Stimulated activated CD4-positive, alpha-beta T cell treated with anti-CD3 and anti-CD28 coated beads, TNF-alpha, amount 100 ng/mL, for 48 hours (primary cell): ENCODE measurements at regions not wholly inside any gene's neighbourhood (a gene's known extent, or its start where the extent isn't known, plus 50 kb on each side); places are given as distances from the start of the nearest gene placed in this dataset.

Experiments used
- DNase-seq, 3 donors: peaks; one replicate each; pipeline ENCODE4 v3.0.0-alpha.2; 2020; ENCODE audit warnings: low read depth in 3 of 3

GRCh38 chr1:67560580-67561255, 124.3 kb upstream of the GADD45A start:
- DNase-seq = no peak

GRCh38 chr1:67561704-67562113, 123.3 kb upstream of the GADD45A start:
- DNase-seq = peak; percentile 70 to 88 (median 83)

DNA sequence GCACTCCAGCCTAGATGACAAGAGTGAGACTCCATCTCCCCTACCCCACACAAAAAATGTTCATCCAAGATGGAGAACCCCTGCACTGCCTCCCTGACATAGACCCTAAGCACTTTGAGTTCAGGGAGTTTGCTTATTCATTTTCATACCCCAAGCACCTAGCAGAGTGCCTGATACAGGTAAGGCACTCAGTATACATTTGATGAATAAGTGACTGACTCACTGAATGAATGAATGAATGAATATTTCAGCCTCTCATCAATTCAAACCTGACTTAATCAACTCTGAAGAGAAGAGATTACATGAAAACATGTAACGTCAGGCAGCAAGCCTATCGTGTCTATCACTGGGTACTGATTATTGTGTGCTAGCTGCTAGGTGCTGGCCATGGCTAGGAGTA, 121.3 kb upstream of the GADD45A start:
- no peak for DNase-seq

DNA sequence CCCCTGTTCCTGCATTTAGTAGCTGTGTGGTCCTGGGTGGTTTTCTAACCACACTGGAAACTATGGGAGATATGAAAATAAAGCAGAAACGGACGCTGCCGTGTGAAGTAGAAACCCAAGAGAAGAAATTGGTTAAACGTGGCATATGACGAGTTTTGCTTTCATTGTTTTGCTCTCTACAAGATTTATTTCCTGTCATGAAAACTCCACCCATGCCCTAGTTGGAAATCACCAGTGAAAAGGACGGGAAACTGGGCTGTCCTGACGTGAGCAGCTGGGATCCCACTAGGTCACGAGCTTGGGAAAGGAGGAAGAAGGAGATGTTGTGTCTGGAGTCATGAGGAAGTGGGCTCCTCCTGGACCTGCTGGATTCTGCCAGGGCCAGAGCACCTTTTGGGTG, 120.8 kb upstream of the GADD45A start:
- DNase-seq = no peak

DNA sequence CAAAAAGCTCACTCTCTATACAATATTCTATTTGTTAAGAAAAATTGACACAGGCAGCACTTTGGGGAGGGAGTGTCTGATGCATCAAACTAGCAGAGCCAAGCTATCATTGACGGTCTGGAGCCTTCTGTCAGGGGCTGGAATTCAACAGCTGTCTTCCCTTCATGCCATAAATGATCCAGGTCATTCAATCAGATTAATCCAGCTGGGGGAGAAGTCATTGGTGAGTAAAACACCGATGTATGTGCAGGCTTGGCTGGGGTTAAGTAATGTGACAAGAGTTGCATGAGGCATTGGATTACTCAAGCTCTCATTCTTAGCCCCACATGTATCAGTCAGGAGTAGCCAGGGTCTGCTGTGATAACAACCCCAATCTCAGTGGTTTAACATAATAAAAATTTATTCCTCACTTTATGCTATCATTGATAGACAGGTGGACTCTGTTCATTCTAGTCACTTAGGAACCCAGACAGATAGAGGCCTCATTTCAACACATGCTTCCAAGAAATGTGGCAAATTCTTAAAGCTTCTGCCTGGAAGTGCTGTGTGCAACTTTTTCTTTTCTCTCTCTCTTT, 118.1 kb upstream of the GADD45A start:
- no peak for DNase-seq

GRCh38 chr1:67570486-67571143, 114.4 kb upstream of the GADD45A start:
- no peak for DNase-seq

- no peak for DNase-seq
Measured at GRCh38 chr1:67571406-67571805, 113.6 kb upstream of the GADD45A start.

DNA sequence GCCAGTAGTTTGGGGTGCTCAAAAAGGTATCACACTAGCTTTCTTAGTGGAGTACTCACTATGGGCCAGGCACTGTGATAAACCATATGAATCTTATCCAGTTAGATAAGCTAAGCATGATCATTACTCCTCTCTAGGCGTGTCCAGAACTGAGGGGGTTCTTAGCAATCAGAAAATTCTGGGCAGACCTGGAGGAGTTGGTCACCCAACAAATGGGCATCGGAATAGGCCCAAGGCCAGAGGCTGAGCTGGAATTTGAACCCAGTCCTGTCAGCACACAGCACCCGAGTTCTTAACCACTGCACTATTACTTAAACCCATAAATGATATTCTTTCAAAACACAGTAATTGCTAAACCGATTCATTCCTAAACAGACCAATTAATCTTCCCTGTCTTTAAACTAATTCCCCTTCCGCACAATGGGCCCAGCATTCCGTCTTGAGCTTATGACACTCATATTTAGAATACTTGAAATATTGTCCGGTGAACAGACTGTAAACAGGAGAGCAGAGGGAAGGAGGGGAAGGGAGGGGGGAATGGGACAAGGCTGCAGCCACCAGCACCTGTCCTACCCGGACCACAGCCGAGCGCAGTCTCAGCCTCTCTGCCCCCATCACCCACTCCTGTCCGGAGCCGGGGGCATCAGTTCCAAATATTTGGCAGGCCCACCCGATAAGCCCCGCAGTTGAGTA, 113.0 kb upstream of the GADD45A start:
- DNase-seq = no peak

GRCh38 chr1:67572594-67573221, 112.3 kb upstream of the GADD45A start:
- no peak for DNase-seq

GRCh38 chr1:67573311-67573872, 111.6 kb upstream of the GADD45A start:
- DNase-seq = no peak

- DNase-seq = no peak
Measured at GRCh38 chr1:67574221-67574620, 110.8 kb upstream of the GADD45A start.

DNA sequence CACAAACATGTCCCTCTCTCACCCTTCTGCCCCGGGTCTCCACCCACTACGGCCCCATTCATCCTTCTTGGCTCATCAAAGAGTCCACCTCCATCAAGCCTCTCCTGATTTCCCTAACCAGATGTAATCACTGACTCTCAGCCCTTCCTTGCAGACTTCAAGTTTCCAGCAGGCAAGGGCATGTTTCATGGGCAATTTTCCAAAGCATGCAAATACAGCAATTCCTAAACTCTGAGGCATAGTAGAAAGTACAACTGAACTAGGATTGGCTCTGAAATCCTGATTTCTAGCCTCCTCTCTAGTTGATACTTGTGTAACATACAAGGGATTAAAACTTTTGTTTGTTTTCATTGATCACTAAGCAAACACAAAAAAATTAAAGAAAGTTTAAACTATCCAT, 109.1 kb upstream of the GADD45A start:
- DNase-seq = no peak

GRCh38 chr1:67576474-67576873, 108.5 kb upstream of the GADD45A start:
- no peak for DNase-seq

GRCh38 chr1:67577646-67578045, 107.4 kb upstream of the GADD45A start:
- DNase-seq = no peak

- no peak for DNase-seq
Measured at GRCh38 chr1:67578397-67579020, 106.5 kb upstream of the GADD45A start.

DNA sequence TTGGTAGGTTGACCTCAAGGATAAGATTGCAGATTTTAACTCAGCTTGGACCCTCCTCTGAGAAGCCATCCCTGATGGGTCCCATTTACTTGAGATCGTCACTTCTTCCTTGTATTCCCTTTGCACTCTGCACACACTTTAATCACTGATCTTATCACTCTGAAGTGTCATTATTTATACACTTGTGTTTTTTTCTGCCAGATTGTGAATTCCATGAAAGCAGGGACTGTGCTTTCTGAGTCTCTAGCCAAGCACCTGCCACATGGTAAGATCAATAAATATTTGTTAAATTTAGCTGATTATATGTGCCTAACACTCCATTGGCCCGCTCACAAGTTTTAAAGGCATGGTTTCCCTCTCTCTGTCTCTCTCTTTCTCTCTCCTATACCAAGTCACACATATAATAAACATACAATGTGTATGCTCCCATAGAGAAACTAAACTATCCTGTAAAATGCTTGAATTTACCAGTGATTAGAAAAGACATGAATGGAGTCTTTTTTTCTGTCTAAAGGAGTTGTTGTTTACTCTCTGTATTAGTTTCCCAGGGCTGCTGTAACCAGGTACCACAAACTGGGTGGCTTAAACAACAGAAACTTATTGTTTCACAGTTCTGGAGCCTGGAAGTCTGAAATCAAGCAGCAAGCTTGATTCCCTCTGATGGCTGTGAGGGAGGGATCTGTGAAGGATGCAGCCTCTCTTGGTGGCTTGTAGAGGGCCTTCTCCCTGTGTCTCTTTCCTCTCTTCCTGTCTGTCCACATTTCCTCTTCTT, 105.2 kb upstream of the GADD45A start:
- DNase-seq = no peak

DNA sequence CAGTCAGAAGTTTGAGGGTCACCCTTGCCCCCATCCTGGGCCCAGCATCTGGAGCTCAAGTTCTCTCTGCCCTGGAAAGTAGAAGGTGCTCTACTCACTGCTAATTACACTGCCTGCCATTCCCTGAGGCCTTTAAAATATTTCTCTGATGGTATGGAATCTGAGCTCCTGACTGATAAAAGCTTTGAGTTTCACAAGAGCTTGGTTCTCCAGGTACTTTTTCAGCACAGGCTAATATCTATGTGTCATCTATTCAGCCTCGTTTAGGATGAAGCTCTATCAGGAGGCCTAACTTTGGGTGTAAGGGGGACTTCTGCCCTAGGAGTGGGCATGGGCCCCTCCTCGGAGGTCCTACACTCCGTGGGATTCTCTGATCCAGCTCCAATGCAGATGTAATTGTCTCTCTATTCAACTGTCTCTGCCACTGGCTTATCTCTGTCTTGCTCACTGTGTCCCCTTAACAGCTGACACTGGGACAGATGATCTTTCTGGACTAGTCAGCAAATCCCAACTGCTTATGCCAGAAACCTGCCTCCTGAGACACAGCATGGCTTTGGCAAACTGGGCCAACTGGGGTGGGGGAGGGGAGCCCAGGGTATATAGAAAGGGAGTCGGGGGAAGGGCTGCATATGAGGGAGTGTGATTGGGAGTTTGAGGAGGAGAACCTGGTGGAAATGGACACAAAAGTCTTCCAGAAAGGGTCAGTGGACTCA, 104.2 kb upstream of the GADD45A start:
- no peak for DNase-seq

- DNase-seq = no peak
Measured at GRCh38 chr1:67582625-67583461, 102.2 kb upstream of the GADD45A start.

GRCh38 chr1:67583462-67583950, 101.5 kb upstream of the GADD45A start:
- DNase-seq = no peak
